ENCODE measurements at regions not wholly inside any gene's neighbourhood (a gene's known extent, or its start where the extent isn't known, plus 50 kb on each side); places are given as distances from the start of the nearest gene placed in this dataset.

DNA sequence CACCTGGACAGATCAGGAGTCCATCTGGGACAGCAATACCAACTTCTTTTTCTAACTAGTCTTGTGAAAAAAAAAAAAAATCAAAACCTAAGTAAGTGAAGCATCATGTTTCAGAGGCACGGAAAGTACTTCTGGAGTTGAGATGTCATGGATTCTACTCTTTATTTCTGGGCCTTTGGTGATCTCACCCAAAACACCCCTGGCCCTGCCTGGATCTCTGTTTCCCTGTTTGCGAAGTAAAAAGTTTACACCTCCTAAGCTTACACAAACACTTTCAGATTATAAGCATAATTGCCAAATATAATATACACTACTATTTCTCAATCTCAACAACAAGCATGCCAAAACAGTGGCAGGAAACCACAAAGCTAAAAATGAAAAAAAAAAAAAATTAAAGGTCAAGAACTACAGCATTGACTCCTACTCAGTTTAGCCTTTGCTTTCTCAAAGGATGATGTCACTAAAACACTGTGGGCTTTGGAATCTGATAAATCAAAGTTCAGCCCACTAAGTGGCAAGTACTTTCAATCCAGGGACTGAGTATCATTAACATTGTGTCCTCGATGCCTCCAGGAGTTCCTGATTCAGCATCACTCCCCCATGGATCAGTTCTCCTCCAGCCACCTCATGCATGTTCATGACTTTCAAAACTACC is 291.9 kb downstream of the NFIB start:
- H2AFZ ChIP-seq (ENCODE audit: control insufficient read depth, low read depth, low read length): no peak overlapping the region
- H3K4me3 ChIP-seq: no peak overlapping the region
- H4K20me1 ChIP-seq (ENCODE audit: control insufficient read depth, insufficient read depth): no peaks in the 10 kb centered on the region
- no peaks in the 10 kb centered on the region for H3K4me1 ChIP-seq (ENCODE audit: control insufficient read depth, insufficient read depth, low read length)
- ATAC-seq (no peak), FAIRE-seq (no peak), DNase-seq (ENCODE audit: low read depth, low spot score) (no peak)
- in situ Hi-C loops (cut with MboI) (no loop called here), intact Hi-C loops (cut with micrococcal nuclease; ENCODE audit: unreplicated experiment) (no loop called here)
- H3K36me3 ChIP-seq (ENCODE audit: control insufficient read depth in 2 of 2, insufficient read depth in 2 of 2, low read length in 1 of 2): no peaks in the 10 kb centered on the region
- ChIA-PET CTCF (no interaction called here), SMC1A (ENCODE audit: uncharacterized antibody, unreplicated experiment) (no interaction called here), RAD21 (ENCODE audit: unreplicated experiment) (no interaction called here), POLR2A (no interaction called here)
- WGBS (ENCODE audit: insufficient coverage, insufficient replicate concordance, low lambda C conversion rate, missing lambda C conversion rate): 36% methylated on average over 3 of the region's 3 CpGs
- BruUV-seq (replicated peaks): no TSS peak
- no peaks in the 10 kb centered on the region for H3K9me3 ChIP-seq (replicated peaks; ENCODE audit: control insufficient read depth, insufficient read depth, low read length)
- H3K27ac ChIP-seq (ENCODE audit: control insufficient read depth, insufficient read depth): no peak overlapping the region
- H3K9ac ChIP-seq (ENCODE audit: control insufficient read depth, insufficient read depth, low read length): no peak overlapping the region
- H3K79me2 ChIP-seq (ENCODE audit: control insufficient read depth, insufficient read depth, low read length): no peaks in the 10 kb centered on the region
- no peaks in the 10 kb centered on the region for H3K27me3 ChIP-seq (replicated peaks in 1 of 2; ENCODE audit: control insufficient read depth in 2 of 2, insufficient read depth in 2 of 2, low read length in 1 of 2)
- H3K4me2 ChIP-seq (ENCODE audit: control insufficient read depth, insufficient read depth): no peak overlapping the region
- no peak for TF ChIP-seq MEF2B (IDR thresholded peaks at IDR 0.05; ENCODE audit: partially characterized antibody, poor library complexity, severe bottlenecking)
- TF ChIP-seq HCFC1 (IDR thresholded peaks at IDR 0.05; ENCODE audit: low read length): no peak
- no peak for TF ChIP-seq MTA3 (IDR thresholded peaks at IDR 0.05; ENCODE audit: borderline replicate concordance, low read length)
- TF ChIP-seq, protein P1, sequence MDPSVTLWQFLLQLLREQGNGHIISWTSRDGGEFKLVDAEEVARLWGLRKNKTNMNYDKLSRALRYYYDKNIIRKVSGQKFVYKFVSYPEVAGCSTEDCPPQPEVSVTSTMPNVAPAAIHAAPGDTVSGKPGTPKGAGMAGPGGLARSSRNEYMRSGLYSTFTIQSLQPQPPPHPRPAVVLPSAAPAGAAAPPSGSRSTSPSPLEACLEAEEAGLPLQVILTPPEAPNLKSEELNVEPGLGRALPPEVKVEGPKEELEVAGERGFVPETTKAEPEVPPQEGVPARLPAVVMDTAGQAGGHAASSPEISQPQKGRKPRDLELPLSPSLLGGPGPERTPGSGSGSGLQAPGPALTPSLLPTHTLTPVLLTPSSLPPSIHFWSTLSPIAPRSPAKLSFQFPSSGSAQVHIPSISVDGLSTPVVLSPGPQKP (IDR thresholded peaks at IDR 0.05; ENCODE audit: low read depth, low read length): no peak
- no peak for TF ChIP-seq ASH2L (IDR thresholded peaks at IDR 0.05; ENCODE audit: borderline replicate concordance, low read depth)
- TF ChIP-seq, protein P2, sequence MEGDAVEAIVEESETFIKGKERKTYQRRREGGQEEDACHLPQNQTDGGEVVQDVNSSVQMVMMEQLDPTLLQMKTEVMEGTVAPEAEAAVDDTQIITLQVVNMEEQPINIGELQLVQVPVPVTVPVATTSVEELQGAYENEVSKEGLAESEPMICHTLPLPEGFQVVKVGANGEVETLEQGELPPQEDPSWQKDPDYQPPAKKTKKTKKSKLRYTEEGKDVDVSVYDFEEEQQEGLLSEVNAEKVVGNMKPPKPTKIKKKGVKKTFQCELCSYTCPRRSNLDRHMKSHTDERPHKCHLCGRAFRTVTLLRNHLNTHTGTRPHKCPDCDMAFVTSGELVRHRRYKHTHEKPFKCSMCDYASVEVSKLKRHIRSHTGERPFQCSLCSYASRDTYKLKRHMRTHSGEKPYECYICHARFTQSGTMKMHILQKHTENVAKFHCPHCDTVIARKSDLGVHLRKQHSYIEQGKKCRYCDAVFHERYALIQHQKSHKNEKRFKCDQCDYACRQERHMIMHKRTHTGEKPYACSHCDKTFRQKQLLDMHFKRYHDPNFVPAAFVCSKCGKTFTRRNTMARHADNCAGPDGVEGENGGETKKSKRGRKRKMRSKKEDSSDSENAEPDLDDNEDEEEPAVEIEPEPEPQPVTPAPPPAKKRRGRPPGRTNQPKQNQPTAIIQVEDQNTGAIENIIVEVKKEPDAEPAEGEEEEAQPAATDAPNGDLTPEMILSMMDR (IDR thresholded peaks at IDR 0.05 in 2 of 3, conservative IDR thresholded peaks at IDR 0.05 in 1 of 3; ENCODE audit: control insufficient read depth in 2 of 3, extremely low read depth in 1 of 3, insufficient read depth in 1 of 3, low read depth in 3 of 3, low read length in 3 of 3): no peak
- no peak for TF ChIP-seq EZH2 (IDR thresholded peaks at IDR 0.05; ENCODE audit: borderline replicate concordance, control insufficient read depth, low read depth, low read length)
- no peak for TF ChIP-seq TBL1XR1 (IDR thresholded peaks at IDR 0.05; ENCODE audit: low read depth, low read length)
- TF ChIP-seq, protein P3, sequence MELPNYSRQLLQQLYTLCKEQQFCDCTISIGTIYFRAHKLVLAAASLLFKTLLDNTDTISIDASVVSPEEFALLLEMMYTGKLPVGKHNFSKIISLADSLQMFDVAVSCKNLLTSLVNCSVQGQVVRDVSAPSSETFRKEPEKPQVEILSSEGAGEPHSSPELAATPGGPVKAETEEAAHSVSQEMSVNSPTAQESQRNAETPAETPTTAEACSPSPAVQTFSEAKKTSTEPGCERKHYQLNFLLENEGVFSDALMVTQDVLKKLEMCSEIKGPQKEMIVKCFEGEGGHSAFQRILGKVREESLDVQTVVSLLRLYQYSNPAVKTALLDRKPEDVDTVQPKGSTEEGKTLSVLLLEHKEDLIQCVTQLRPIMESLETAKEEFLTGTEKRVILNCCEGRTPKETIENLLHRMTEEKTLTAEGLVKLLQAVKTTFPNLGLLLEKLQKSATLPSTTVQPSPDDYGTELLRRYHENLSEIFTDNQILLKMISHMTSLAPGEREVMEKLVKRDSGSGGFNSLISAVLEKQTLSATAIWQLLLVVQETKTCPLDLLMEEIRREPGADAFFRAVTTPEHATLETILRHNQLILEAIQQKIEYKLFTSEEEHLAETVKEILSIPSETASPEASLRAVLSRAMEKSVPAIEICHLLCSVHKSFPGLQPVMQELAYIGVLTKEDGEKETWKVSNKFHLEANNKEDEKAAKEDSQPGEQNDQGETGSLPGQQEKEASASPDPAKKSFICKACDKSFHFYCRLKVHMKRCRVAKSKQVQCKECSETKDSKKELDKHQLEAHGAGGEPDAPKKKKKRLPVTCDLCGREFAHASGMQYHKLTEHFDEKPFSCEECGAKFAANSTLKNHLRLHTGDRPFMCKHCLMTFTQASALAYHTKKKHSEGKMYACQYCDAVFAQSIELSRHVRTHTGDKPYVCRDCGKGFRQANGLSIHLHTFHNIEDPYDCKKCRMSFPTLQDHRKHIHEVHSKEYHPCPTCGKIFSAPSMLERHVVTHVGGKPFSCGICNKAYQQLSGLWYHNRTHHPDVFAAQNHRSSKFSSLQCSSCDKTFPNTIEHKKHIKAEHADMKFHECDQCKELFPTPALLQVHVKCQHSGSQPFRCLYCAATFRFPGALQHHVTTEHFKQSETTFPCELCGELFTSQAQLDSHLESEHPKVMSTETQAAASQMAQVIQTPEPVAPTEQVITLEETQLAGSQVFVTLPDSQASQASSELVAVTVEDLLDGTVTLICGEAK (IDR thresholded peaks at IDR 0.05; ENCODE audit: borderline replicate concordance): no peak
- no peak for TF ChIP-seq DPF2 (IDR thresholded peaks at IDR 0.05)
- no peak for TF ChIP-seq FOXM1 (IDR thresholded peaks at IDR 0.05; ENCODE audit: low read depth, low read length)
- no peak for TF ChIP-seq ZZZ3 (IDR thresholded peaks at IDR 0.05; ENCODE audit: control insufficient read depth, insufficient read length, low read depth)
- no peak for TF ChIP-seq ZNF217 (IDR thresholded peaks at IDR 0.05)
- TF ChIP-seq, protein P4, sequence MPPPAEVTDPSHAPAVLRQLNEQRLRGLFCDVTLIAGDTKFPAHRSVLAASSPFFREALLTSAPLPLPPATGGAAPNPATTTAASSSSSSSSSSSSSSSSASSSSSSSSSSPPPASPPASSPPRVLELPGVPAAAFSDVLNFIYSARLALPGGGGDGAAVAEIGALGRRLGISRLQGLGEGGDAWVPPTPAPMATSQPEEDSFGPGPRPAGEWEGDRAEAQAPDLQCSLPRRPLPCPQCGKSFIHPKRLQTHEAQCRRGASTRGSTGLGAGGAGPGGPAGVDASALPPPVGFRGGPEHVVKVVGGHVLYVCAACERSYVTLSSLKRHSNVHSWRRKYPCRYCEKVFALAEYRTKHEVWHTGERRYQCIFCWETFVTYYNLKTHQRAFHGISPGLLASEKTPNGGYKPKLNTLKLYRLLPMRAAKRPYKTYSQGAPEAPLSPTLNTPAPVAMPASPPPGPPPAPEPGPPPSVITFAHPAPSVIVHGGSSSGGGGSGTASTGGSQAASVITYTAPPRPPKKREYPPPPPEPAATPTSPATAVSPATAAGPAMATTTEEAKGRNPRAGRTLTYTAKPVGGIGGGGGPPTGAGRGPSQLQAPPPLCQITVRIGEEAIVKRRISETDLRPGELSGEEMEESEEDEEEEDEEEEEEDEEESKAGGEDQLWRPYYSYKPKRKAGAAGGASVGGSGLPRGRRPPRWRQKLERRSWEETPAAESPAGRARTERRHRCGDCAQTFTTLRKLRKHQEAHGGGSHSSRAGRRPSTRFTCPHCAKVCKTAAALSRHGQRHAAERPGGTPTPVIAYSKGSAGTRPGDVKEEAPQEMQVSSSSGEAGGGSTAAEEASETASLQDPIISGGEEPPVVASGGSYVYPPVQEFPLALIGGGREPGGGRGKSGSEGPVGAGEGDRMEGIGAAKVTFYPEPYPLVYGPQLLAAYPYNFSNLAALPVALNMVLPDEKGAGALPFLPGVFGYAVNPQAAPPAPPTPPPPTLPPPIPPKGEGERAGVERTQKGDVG (CRISPR knock-in tag; IDR thresholded peaks at IDR 0.05): no peak
